Spinal cord (tissue), 9 donors: ENCODE measurements at regions not wholly inside any gene's neighbourhood (a gene's known extent, or its start where the extent isn't known, plus 50 kb on each side); places are given as distances from the start of the nearest gene placed in this dataset.

Experiments
- DNase-seq, 6 donors: peaks; one replicate each; pipeline versions ENCODE4 v3.0.0 to v3.0.0-alpha.2; 2013 to 2015; ENCODE audit warnings: low spot score in 6 of 6, low read depth in 4 of 6
- H3K27ac ChIP-seq: one replicate; pipeline ENCODE4 v1.5.1; 2013; ENCODE audit warnings: low read depth, low read length, control low read depth
- H3K27me3 ChIP-seq: one replicate; pipeline ENCODE4 v1.6.1; 2013; ENCODE audit warnings: low read length; ENCODE audit not compliant: control insufficient read depth, insufficient read depth
- H3K36me3 ChIP-seq: one replicate; pipeline ENCODE4 v1.6.1; 2013; ENCODE audit warnings: low read length; ENCODE audit not compliant: control insufficient read depth, insufficient read depth
- H3K4me1 ChIP-seq: one replicate; pipeline ENCODE4 v1.6.1; 2013; ENCODE audit warnings: low read length; ENCODE audit not compliant: control insufficient read depth, insufficient read depth
- H3K4me3 ChIP-seq: one replicate; pipeline ENCODE4 v1.5.1; 2013; ENCODE audit warnings: low read depth, low read length, control low read depth
- H3K9me3 ChIP-seq: one replicate; pipeline ENCODE4 v1.6.1; 2013; ENCODE audit warnings: low read length; ENCODE audit not compliant: control insufficient read depth, insufficient read depth
- WGBS: methylation state at CpG from one replicate; pipeline ENCODE4 v1.1.5; 2013; ENCODE audit warnings: missing lambda C conversion rate; ENCODE audit not compliant: insufficient coverage; 5-methylcytosine and 5-hydroxymethylcytosine counted together
- donor health status: healthy.

- H3K4me1 ChIP-seq = no peaks in the 10 kb centered on the region
- H3K4me3 ChIP-seq = no peak overlapping the region
- H3K9me3 ChIP-seq = no peaks in the 10 kb centered on the region
- no peaks in the 10 kb centered on the region for H3K27me3 ChIP-seq
- DNase-seq = no peak
- H3K36me3 ChIP-seq = no peaks in the 10 kb centered on the region
- WGBS = no CpG with 5 or more reads among the region's 2 CpGs
- H3K27ac ChIP-seq = no peak overlapping the region
Measured at GRCh38 chr13:64540976-64541375, 2689.2 kb downstream of the PCDH9 start.

GRCh38 chr13:64540468-64540867 is 2689.7 kb downstream of the PCDH9 start:
- no CpG with 5 or more reads among the region's 2 CpGs for WGBS
- Histone ChIP-seq H3K4me1 (no peaks in the 10 kb centered on the region), H3K4me3 (no peak overlapping the region)

GRCh38 chr13:64538711-64539110 is 2691.4 kb downstream of the PCDH9 start:
- Histone ChIP-seq H3K4me3 (no peak overlapping the region), H3K27me3 (no peaks in the 10 kb centered on the region), H3K27ac (no peak overlapping the region), H3K9me3 (no peaks in the 10 kb centered on the region), H3K4me1 (no peaks in the 10 kb centered on the region), H3K36me3 (no peaks in the 10 kb centered on the region)
- DNase-seq = no peak
- no CpG with 5 or more reads among the region's 2 CpGs for WGBS

More at GRCh38 chr13:64540468-64540867, 2689.7 kb downstream of the PCDH9 start:
- Histone ChIP-seq H3K27me3 (no peaks in the 10 kb centered on the region), H3K36me3 (no peaks in the 10 kb centered on the region), H3K27ac (no peak overlapping the region), H3K9me3 (no peaks in the 10 kb centered on the region)
- DNase-seq = no peak

- Histone ChIP-seq H3K4me3 (no peak overlapping the region), H3K27ac (no peak overlapping the region), H3K36me3 (no peaks in the 10 kb centered on the region), H3K4me1 (no peaks in the 10 kb centered on the region), H3K27me3 (no peaks in the 10 kb centered on the region), H3K9me3 (no peaks in the 10 kb centered on the region)
- DNase-seq = no peak
- 73% methylated on average over 2 of the region's 2 CpGs for WGBS
Measured at GRCh38 chr13:64534302-64534701, 2695.8 kb downstream of the PCDH9 start.

GRCh38 chr13:64531400-64531799 is 2698.7 kb downstream of the PCDH9 start:
- Histone ChIP-seq H3K9me3 (no peaks in the 10 kb centered on the region), H3K27ac (no peak overlapping the region), H3K27me3 (no peaks in the 10 kb centered on the region), H3K4me3 (no peak overlapping the region), H3K36me3 (no peaks in the 10 kb centered on the region), H3K4me1 (no peaks in the 10 kb centered on the region)
- WGBS = no CpG with 5 or more reads among the region's 4 CpGs
- DNase-seq = no peak

GRCh38 chr13:64529874-64530485 is 2700.2 kb downstream of the PCDH9 start:
- H3K27me3 ChIP-seq = no peaks in the 10 kb centered on the region
- DNase-seq = no peak
- whole genome bisulfite sequencing = no CpG with 5 or more reads among the region's 2 CpGs

GRCh38 chr13:64528838-64529237 is 2701.3 kb downstream of the PCDH9 start:
- H3K27ac ChIP-seq = no peak overlapping the region
- peak in 1 of 6 donors; percentile 69 for DNase-seq
- H3K36me3 ChIP-seq = no peaks in the 10 kb centered on the region
- no peaks in the 10 kb centered on the region for H3K9me3 ChIP-seq
- H3K4me1 ChIP-seq = no peaks in the 10 kb centered on the region
- WGBS = no CpG with 5 or more reads among the region's 1 CpG
- H3K27me3 ChIP-seq = no peaks in the 10 kb centered on the region
- H3K4me3 ChIP-seq = no peak overlapping the region

More at GRCh38 chr13:64529874-64530485, 2700.2 kb downstream of the PCDH9 start:
- no peak overlapping the region for H3K27ac ChIP-seq
- no peaks in the 10 kb centered on the region for H3K4me1 ChIP-seq
- H3K36me3 ChIP-seq = no peaks in the 10 kb centered on the region
- H3K4me3 ChIP-seq = no peak overlapping the region
- no peaks in the 10 kb centered on the region for H3K9me3 ChIP-seq

- Histone ChIP-seq H3K36me3 (no peaks in the 10 kb centered on the region), H3K27me3 (no peaks in the 10 kb centered on the region), H3K9me3 (peaks cover 2% of the 10 kb centered on the region), H3K4me1 (no peaks in the 10 kb centered on the region), H3K4me3 (no peak overlapping the region), H3K27ac (no peak overlapping the region)
- no peak for DNase-seq
- 80% methylated on average over 2 of the region's 2 CpGs for WGBS
Measured at GRCh38 chr13:64527561-64527960, 2702.6 kb downstream of the PCDH9 start.

GRCh38 chr13:64525687-64526086 is 2704.4 kb downstream of the PCDH9 start:
- Histone ChIP-seq H3K4me3 (no peak overlapping the region), H3K27me3 (no peaks in the 10 kb centered on the region), H3K36me3 (no peaks in the 10 kb centered on the region), H3K4me1 (no peaks in the 10 kb centered on the region), H3K9me3 (peaks cover 3% of the 10 kb centered on the region), H3K27ac (no peak overlapping the region)
- no peak for DNase-seq
- WGBS = 98% methylated on average over 13 of the region's 15 CpGs

GRCh38 chr13:64510747-64511146 is 2719.4 kb downstream of the PCDH9 start:
- DNase-seq = no peak
- WGBS = no CpG with 5 or more reads among the region's 2 CpGs
- Histone ChIP-seq H3K27ac (no peak overlapping the region), H3K4me3 (no peak overlapping the region), H3K4me1 (no peaks in the 10 kb centered on the region), H3K36me3 (no peaks in the 10 kb centered on the region), H3K9me3 (peaks cover 4% of the 10 kb centered on the region), H3K27me3 (no peaks in the 10 kb centered on the region)
